ENCODE measurements at regions not wholly inside any gene's neighbourhood (a gene's known extent, or its start where the extent isn't known, plus 50 kb on each side); places are given as distances from the start of the nearest gene placed in this dataset.

DNA sequence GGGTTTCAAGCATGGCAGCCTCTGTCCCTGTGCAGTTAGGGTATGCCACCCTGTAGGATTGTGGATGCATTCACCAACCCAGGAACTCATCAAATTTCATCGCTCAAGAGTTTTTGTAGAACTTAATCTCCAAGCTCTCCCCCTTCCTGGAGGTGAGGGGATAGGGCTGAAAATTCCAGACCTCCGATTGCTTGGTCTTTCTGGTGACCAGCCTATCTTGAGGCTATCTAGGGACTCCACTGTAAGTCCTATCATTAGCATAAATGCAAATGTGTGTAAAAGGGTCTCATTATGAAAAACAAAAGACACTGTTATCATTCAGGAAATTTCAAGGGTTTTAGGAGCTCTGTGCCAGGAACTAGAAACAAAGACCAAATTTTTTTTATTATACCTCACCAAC is 244.0 kb downstream of the DUSP6 start:
- no peak for FAIRE-seq
- DNase-seq (ENCODE audit: low spot score), result no peak

DNA sequence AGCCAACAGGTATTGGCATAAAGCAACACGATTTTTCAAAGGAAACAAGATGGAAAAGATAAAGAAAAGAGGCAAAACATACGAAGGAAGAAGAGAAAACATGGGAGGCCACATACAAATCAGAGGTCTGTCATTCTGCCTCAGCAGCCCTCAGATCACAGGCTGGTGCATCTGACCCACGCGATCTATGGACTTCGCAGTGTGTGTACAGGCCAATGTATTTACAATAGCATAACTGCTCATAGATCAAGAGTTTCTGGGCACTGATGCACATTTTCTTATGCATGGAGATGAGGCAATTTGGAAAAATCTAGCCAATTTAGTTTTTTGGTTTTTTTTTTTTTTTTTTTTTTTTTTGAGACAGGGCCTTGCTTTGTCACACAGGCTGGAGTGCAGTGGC is 245.4 kb downstream of the DUSP6 start:
- FAIRE-seq (no peak), DNase-seq (ENCODE audit: low spot score) (no peak)

DNA sequence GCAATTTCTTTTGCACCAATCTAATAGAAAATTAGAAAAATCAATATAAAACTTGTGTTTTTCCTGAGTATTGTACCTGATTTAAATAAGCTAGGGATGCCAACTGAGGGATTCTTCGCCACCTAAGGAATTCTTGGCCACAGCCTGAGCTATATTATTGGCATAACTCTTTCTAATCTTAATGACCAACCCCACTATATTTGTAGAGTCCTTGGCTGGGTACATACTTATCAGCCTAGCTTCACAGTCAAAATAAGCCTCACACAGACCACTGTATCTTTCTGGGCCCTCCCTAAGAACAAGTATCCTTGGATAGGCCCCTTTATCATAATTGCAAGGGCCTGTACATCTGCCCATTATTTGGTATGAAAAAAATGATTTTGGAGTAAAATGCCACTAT is 247.1 kb downstream of the DUSP6 start:
- no peak for DNase-seq (ENCODE audit: low spot score)
- FAIRE-seq, result no peak

DNA sequence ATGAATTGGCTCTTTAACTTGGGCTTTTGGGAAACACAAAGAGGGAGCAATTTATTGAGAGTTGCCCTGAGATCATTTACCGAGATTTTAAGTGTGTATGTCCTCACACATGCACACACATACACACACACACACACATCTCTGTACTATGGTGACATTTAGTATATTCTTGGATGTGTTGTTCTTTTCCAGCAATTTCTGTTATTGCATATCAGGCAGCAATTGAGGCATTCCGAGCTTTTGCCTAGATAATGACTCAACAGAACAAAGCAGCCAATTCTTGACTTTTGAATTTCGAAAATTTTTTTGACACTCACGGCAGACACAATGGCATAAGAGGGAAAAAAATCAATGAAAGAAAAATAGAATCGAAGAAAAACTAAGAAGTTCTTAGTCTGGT is 248.5 kb downstream of the DUSP6 start:
- DNase-seq (ENCODE audit: low spot score) (no peak), FAIRE-seq (no peak)

DNA sequence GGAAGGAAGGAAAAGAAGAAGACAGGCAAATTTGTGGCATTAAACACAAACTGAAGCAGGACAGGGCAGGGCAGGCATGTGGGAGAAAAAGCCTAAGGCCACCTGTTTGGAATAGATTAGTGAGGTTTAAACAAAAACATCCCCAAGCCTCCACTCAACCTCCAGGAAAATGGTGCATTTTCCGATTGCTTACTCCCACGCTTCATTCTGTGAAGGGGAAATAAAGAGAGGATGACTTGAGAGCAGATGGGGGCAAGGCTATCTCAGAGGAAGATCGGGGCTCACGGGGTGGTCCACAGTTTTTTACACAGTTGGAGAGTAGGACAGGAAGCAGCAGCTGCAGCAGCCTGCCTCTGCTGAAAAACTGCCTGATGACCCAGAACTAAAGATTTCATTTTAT is 250.9 kb downstream of the DUSP6 start:
- DNase-seq (ENCODE audit: low spot score) (no peak), FAIRE-seq (no peak)

DNA sequence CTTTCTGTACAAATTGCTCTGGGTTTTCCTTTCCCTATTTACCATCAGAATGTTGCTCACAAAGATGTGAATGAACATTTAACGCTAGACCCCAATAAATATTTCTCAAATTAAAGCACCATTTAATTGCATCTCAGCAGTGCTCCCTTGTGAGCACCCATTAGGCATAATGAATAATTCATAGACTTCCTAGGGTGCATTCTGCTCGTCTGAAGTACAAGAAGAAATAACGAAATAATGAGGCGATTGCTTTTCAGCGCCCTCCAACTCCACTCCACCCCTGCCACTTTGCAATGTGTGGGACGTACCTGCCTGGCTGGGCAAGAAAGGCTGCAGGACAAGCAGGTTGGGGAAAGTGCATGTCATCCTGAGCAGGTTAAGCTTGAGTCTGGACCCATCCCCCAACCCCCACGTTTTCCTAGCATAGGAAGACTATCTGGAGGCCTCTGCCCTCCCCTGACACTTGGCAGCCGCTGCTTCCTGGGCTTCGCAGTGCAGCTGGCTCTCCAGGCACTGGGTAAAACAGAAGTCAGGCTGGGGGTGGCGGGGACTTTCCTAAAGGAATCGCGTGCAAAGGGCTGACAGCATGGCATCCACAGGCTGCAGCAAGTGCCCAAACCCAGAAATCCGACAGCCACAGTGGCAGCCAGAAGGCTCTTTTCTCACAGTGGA is 253.7 kb downstream of the DUSP6 start:
- no peak for FAIRE-seq
- DNase-seq (ENCODE audit: low spot score), result no peak

DNA sequence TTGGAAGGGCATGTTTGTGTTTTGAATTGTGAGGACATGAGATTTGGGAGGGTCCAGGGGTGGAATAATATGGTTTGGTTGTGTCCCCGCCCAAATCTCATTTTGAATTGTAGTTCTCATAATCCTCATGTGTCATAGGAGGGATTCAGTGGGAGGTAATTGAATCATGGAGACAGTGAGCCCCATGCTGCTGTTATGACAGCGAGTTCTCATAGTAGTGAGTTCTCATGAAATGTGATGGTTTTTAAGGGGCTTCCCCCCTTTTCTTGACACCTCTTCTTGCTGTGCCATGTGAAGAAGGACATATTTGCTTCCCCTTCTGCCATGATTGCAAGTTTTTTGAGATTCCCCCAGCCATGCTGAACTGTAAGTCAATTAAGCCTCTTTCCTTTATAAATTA is 260.0 kb downstream of the DUSP6 start:
- FAIRE-seq (no peak), DNase-seq (ENCODE audit: low spot score) (no peak)

DNA sequence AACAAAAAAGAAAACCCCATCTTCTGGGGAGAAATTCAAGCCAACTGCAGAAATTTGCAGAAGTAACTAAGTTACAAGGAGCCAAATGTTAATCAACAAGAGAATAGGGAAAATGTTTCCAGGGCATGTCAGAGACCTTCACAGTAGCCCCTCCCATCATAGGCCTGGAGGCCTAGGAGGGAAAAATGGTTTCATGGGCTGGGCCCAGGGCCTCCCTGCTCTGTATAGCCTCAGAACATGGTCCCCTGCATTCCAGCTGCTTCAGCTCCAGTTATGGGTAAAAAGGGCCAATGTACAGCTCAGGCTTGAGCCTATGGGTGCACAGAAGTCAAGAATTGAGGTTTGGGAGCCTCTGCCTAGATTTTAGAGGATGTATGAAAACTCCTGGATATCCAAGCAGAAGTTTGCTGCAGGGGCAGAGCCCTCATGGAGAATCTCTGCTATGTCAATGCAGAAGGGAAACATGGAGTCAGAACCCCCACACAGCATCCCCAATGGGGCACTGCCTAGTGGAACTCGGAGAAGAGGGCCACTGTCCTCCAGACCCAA is 260.9 kb downstream of the DUSP6 start:
- DNase-seq (ENCODE audit: low spot score) (no peak), FAIRE-seq (no peak)

DNA sequence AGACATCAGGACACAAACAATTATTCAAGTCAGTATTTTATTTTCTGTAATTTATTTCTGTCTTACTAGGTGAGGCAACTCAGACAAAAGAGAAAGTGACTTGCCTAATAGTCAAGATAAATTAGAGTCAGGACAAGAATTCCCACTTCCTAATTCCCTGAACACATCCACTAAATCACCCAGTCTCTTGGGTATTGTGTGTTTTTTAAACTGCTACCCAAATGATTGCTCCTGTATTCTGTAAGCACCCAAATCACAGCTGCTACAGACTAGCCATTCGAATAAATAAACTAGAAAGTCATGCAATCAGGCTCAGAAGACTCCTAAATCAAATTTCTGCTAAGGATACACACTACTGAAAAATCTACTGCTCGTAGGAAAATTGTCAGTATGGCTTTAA is 263.0 kb downstream of the DUSP6 start:
- DNase-seq (ENCODE audit: low spot score) (no peak), FAIRE-seq (no peak)

DNA sequence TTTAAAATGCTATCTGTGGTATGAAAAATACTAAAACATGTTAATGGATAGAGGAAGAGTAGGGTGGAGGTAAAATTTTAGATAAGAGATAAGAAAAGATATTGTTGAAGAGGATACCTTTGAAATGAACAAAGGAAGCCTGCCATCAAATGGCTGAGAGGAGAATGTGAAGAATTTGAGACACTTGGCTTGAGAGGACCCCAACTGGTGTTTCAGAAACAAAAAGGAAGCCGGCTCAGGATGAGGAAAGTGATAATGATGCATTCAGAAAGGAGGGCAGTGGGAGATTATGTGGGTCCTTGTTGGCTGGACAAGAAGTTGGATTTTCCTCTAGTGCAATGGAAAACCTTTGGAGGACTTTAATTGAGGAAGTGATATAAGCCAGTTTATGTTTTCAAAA is 264.4 kb downstream of the DUSP6 start:
- FAIRE-seq (no peak), DNase-seq (ENCODE audit: low spot score) (no peak)

DNA sequence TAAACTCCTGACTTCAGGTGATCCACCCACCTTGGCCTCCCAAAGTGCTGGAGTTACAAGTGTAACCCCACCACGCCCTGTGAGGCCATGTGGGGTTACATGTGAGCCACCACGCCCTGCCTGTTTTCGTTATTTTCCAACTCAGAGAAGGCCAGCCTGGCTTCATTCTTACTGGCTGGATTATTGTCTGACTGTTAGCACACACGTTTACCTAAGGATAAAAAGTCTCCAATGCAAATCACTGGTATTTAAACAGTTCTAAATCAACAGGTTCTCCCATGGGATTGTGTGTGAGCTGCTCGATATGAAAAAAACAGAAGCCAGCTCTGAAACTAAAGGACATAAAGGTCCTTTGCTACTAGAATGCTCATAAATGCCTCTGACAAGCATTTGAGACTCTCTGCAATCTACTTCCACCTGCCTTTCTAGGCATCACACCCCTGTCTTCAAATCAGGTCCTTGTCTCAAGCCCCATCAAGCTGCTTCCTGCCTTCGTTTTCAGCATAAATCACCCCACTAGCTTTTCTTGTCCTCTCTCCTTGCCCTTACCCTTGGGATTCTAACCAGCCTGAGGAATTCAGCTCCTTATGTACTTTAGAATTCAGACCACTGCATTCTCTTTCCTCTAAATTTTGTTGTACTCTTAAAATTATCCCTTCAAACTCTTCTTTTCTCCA is 265.0 kb downstream of the DUSP6 start:
- FAIRE-seq (no peak), DNase-seq (ENCODE audit: low spot score) (no peak)

DNA sequence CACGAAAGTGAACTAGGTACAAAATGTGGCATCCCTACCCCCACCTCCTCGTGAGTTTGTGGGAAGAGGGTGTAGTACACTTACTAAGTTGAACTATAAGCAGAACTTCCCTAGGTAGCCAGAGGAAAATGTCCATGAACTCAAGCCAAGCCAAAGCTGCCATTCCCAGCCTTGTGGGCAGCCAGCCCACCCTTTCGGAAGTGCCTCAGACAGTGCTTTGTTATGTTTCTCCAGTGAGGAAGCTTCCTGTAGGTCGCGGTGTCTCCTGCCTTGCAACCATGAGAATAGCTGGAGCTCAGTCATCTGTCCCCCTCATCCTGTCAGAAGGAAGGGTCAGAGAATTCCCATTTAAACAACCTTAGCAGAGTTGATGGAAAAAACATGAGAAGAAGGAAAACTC is 266.9 kb downstream of the DUSP6 start:
- FAIRE-seq (no peak), DNase-seq (ENCODE audit: low spot score) (no peak)

DNA sequence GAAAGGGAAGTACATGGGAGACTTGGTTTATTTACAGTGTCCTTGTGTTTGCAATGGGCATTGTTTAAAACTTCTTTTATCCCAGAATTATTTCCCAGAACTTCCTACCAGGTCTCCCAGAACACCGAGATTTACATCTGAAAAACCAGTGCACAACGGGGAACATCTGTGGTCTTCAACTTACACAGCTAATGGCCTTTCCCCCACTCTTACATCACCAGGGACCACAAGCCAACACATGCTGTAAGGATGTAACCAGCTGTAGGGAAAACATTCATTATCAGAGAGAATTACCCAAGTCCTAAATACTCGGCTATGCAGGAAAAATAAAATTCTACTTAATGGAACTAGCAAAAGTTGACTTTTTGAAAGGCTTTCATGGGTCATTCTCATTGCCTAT is 267.6 kb downstream of the DUSP6 start:
- no peak for FAIRE-seq
- no peak for DNase-seq (ENCODE audit: low spot score)

DNA sequence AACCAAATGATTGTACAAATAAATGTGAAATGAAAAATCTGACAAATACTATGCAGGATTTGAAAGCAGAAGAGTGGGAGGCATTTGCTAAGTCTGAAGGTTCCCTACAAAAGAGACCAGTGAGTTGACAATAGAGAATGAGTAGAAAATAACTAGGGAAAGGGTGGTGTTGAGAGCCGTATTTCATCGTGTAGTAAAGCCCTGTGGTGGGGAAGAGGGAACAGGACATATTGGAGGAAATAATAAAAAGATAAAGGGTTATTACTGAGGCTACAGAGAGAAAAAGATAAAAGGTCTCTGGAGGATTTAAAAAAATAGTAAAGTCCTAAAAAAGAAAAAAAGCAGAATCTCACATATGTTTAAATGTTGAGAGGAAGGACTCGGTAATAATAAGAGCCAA is 268.8 kb downstream of the DUSP6 start:
- no peak for FAIRE-seq

DNA sequence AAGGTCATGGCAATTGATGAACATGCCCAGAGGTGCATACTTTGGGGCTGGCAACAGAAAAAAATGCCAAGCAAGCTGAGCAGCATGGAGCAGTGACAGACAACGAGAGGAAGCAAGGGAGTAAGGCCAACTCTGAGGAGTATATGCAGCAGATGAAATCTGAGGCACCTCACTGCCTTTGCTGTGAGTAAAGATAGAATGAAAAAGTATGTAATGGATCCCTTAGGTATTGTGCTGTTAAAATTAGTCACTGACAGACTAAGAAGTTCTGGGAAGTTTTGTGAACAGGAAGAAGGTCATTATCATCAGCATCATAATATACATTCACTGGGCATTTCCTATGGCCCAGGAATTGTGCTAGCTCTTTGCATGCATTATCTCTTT is 269.9 kb downstream of the DUSP6 start:
- DNase-seq (ENCODE audit: low spot score), result no peak
- FAIRE-seq, result no peak

More for the DNA sequence above, 268.8 kb downstream of the DUSP6 start:
- no peak for DNase-seq (ENCODE audit: low spot score)

DNA sequence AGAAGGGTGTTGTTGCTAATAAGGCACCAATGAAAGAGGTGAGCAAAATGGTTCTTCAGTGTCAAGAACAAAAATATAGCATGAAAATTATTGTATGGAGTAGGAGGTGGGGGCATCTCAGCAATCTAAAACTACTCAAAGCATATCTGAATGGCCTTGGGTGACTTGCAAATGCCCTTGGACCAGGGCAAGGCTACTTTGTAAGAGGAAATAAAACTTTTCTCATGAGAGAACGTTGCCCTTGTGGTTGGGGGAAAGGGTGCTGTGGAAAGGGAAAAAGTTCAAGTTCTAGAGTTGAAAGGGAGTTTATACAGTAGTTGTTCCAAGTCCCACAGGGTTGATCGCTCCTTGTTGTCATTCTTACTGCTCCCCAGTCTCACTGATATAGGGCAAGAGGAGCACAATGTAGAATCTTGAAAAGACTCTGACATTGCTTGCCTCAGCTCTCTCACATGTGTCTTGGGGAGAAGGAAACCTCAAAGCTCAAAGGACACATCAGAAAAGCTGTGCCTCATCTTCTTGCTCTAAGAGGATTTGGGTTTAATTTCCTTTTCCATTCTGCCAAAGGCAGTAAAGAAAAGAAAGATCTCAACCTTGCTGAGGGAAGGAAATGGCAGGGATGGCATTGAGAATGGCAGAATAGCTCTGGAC is 270.5 kb downstream of the DUSP6 start:
- DNase-seq (ENCODE audit: low spot score) (no peak), FAIRE-seq (no peak)

DNA sequence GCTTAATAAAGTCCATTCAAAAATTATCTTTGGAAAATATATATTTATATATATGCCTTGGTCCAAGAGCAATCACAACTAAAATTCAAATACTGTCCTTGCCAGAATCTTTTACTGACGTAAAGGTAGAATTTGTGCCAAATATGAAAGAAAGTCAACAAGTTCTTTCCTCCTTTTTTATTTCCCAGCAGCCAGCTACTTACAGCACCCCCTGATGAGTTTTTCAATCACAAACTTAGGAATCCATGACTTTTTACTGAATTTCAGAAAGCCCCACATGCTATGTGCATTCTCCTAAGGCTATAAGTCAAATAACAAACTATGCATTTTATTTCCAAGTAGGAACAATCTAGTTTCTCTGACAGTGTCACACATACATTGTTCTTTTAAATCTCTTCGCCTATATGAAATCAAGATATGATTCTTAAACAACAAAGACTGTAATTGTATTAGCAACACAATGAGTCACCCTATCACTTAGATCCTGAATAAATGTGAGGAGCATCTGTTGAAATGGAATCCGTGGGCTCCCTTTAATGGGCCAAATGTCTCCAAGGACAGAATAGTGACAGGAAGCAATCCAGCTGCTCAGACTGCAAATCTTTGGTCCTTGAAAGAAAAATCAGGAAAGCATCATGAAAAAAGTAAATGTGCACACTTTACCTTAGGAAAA is 271.4 kb downstream of the DUSP6 start:
- FAIRE-seq (no peak), DNase-seq (ENCODE audit: low spot score) (no peak)

DNA sequence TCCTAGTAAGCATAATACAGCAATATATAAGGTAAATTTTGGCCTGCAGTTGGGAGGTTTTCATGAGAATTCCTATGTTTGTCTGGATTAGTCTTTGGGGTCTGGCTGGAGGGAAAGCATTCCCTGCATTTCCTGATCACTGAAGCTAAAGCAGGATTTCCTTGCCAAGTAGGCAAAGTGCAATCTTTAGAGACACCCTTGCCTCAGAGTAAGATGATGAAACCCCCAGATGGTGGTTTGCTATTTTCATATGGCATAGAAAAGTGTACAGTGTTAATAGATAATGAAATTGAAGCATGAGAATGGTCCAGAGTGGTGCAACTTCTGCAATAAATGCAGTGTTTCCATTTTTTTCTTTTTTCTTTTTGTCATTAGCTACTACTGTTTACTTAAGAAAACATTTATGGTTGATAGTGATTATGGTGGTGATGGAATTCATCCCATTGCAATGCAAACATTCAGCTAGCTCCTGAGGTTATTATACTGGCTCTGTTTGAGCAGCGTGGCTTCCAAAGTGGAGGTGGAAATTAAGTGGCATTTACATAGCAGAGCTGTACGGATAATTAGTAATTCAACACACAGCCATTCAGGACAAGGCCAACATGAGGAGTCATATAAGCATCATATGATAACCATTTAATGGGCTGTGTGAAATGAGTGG is 276.3 kb downstream of the DUSP6 start:
- DNase-seq (ENCODE audit: low spot score), result no peak
- no peak for FAIRE-seq

DNA sequence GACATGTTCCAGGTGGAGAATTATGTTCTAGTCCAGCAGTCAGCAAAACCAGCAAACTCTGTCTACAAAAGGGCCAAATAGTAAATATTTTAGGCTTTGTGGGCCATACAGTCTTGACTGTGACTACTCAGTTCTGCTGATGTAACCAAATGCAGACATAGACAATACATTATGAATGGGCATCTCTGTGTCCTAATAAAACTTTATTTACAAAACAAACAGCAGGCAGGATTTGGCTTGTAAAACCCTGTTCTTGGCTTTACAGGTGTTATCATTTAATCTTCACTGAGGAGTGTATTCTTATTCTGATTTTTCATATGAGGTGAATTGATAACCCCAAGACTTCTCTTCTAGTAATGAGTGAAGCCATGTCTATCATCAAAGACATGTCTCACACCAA is 278.6 kb downstream of the DUSP6 start:
- DNase-seq (ENCODE audit: low spot score), result no peak
- FAIRE-seq, result no peak

DNA sequence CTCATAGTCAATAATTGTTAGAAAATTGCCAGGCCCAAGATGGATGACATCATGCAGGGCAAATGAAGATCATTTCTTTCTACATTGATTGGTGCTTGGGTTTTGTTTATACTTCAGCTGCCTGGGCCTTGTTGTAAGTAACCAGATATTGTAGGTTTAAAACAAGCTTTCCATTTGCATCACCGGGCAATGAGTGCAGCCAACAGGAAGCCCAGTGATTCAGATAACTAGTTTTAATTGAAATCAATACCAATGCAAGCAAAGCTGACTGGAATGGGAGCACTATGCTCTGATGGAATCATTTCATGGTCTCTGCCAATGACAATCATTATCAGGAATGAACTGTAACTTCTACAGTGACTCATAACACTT is 279.3 kb downstream of the DUSP6 start:
- FAIRE-seq (no peak), DNase-seq (ENCODE audit: low spot score) (no peak)

DNA sequence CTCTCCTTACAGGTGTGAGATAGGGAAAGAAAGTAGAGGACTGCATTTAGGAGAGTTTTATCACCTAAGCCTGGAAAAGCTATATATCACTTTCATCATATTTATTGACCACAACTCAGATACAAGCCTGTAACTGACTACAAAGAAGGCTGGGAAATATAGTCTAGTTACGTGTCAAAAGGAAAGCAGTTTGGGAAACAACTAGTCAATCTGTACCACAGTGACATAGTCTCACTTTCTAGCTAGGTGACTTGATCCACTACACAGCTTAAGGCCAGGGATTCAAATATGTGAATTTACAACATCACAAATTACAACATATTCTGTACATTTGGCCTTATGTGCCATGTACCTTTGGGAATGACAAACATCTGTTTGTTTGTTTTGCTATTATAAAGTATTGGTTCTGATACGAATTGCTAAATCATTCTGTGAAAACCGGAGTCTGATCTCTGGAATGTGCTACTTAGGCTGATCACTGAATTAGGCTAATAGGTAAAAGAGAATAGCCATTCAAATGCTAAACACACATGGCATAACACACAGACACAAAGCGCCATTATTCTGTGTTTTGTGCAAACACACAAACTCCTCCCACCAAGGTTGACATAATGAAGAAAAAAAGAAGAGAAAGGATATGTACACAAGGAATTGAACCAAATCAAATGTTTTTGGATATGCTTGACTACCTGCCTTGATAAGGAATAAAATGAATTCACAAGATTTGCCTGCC is 279.8 kb downstream of the DUSP6 start:
- no peak for FAIRE-seq
- DNase-seq (ENCODE audit: low spot score), result no peak

Data from urothelium cell line (cell line).